GM23248 (cell line): ENCODE measurements at regions not wholly inside any gene's neighbourhood (a gene's known extent, or its start where the extent isn't known, plus 50 kb on each side); places are given as distances from the start of the nearest gene placed in this dataset.

Source experiments
- EZH2 ChIP-seq: fragments of 200-600 bp; sonication (generic); IDR thresholded peaks from 2 replicates; pipeline ENCODE4 v1.6.1; 2018; ENCODE audit warnings: antibody characterized with exemption, mild to moderate bottlenecking; ENCODE audit not compliant: insufficient read depth, poor library complexity, severe bottlenecking
- EZH2phosphoT487 ChIP-seq: fragments of 200-600 bp; sonication (generic); IDR thresholded peaks from 2 replicates; pipeline ENCODE4 v1.6.1; 2018; ENCODE audit warnings: antibody characterized with exemption, moderate library complexity, mild to moderate bottlenecking, low read depth; ENCODE audit not compliant: insufficient read depth

GRCh38 chr7:25579778-25580075 lies 351.4 kb upstream of the NPVF start:
- TF ChIP-seq EZH2 (no peak), EZH2phosphoT487 (no peak)
